GM18526 (cell line): ENCODE measurements at regions not wholly inside any gene's neighbourhood (a gene's known extent, or its start where the extent isn't known, plus 50 kb on each side); places are given as distances from the start of the nearest gene placed in this dataset.

Experiments
- POLR2A ChIP-seq: IDR thresholded peaks from 3 replicates; pipeline ENCODE4 v1.6.1; 2011; ENCODE audit not compliant: insufficient read length; ENCODE audit errors: extremely low read depth

DNA sequence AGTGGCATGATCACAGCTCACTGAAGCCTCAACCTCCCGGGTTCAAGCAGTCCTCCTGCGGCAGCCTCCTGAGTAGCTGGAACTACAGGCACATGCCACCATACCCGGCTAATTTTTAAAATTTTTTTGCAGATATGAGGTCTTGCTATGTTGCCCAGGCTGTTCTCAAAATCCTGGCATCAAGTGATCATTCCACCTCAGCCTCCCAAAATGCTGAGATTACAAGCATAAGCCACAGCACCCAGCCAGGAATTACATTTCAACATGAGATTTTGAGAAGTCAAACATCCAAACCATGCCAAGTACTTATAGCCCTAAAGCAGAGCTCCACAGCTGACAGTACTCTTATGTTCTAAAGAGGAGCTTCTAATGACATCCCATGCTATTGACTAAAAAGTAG lies 200.1 kb downstream of the FCRL5 start:
- no peak for TF ChIP-seq POLR2A

DNA sequence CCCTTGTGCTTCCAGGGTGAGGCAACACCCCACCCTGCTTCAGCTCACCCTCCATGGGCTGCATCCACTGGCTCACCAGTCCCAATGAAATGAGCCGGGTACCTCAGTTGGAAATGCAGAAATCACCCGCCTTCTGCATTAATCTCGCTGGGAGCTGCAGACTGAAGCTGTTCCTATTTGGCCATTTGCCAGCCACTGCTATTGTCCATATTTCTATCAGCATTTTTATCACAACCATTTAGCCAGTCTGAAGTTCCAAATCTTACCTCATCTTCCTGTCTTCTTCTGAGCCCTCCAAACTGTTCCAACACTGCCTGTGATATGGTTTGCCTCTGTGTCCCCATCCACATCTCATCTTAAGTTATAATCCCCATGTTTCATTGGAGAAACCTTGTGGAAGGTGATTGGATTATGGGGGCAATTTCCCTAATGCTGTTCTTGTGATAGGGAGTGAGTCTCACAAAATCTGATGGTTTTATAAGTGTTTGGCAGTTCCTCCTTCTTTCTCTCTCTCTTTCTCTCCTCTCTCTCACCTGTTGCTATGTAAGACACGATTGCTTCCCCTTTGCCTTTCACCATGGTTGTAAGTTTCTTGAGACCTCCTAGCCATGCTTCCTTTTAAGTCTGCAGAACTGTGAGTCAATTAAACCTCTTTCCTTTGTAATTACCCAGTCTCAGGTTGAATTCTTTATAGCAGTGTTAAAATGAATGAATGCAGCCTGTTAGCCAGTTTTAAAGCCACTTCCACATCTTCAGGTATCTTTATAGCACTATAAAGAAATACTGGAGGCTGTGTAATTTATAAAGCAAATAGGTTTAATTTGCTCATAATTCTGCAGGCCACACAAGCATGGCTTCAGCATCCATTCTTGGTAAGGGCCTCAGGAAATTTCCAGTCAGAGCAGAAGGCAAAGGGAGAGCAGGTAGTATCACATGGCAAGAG lies 203.5 kb downstream of the FCRL5 start:
- no peak for TF ChIP-seq POLR2A

DNA sequence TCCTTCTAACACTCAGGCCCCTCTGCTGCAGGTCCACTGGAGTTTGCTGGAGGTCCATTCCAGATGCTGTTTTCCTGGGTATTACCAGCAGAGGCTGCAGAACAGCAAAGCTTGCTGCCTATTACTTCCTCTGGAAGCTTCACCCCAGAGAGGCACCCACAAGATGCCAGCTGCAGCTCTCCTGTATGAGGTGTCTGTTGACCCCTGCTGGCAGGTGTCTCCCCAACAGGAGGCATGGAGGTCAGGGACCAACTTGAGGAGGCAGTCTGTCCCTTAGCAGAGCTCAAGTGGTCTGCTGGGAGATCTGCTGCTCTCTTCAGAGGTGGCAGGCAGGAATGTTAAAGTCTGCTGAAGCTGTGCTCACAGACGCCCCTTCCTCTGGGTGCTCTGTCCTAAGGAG lies 204.8 kb downstream of the FCRL5 start:
- no peak for TF ChIP-seq POLR2A

DNA sequence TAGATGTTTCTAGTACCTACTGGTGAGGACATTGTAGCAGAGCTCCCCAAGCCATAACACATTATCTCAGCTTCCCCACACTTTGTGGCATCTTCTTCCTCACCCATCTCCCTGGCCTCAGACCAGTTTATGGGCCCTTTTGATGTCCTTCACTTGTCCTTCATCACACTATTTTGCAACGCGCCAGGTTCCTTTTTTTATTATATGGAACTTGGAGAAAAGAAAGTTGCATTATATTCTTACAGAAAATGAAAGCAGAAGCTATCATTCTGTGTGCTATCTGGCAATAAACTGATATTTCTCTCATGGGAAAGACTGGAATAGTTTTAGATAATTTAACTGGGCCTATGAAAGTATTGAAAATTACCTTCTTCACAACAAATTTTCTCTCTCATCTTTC lies 196.9 kb upstream of the ETV3 start:
- TF ChIP-seq POLR2A = no peak

DNA sequence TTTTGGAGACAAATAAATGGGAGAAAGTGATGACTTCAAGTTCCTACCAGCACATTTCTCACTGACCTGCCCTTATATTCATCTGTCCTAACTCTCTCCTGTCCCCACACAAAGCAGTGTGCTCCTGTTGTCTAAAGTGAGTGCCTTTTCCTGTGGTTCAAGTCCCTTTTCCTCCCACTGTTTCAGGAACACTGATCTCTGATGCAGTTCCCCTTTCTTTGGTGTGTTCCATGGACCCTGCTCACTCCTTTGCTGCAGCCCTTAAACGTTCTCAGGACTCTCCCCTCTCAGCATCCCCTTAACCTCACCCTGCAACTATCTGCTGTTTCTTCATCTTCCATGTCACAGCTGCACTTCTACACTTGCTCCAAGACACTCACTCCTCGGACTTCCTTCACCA lies 195.8 kb upstream of the ETV3 start:
- no peak for TF ChIP-seq POLR2A

DNA sequence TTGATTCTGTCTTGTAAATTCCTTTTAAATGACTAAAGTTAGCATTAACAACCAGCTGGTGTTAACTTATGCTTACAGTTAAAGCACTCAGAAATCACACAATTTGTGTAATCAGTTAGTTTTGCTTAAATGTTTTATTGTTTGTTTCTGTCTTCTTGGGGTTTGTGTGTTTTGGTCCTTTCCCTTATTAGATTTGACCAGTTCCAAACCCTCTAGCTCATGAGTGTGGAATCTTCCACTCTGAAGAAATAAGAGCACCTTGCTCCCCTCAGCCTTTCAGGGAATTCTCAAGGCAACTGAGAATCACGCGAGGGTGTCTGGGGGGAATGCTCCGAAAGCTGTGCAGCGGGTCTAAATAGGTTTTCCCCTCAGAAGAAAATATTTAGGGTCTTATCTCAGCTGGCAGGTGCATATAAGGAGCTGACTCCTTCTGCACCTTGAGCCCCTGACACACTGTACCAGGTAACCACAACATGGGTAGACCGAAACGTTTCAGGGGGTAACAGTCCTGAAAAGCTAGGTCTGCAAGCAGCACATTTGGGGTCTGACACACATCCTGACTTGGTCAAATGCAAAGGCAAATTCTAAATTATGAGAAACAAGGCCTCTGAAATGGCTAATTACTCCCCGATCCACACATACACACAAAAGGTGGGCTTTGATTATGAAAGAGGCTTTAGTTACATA lies 188.1 kb upstream of the ETV3 start:
- no peak for TF ChIP-seq POLR2A

DNA sequence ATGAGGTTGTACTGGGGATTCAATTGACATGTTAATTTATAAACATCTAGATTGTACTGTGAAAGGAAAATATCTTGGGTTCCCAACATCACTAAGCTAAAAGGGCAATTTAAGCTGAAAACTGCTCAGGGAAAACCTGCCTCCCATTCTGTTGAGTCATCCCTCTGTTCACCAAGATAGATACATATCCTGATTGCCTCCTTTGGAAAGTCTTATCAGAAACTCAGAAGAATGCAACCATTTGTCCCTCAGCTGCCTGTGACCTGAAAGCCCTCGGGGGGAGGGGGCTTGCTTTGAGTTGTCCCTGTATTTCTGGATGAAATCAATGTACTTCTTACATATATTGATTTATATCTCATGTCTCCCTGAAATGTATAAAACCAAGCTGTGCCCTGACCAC lies 187.0 kb upstream of the ETV3 start:
- no peak for TF ChIP-seq POLR2A

DNA sequence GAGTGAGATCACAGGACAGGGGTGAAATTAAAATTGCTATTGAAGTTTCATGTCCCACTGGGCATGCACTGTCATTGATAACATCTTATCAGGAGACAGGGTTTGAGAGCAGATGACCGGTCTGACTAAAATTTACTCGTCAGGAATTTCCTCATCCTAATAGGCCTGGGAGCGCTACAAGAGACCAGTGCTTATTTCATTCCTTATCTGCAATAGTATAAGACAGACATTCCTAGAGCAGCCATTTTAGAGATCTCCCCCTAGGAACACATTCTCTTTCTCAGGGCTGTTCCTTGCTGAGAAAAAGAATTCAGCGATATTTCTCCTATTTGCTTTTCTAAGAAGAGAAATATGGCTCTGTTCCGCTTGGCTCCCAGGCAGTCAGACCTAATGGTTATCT lies 181.4 kb upstream of the ETV3 start:
- no peak for TF ChIP-seq POLR2A

DNA sequence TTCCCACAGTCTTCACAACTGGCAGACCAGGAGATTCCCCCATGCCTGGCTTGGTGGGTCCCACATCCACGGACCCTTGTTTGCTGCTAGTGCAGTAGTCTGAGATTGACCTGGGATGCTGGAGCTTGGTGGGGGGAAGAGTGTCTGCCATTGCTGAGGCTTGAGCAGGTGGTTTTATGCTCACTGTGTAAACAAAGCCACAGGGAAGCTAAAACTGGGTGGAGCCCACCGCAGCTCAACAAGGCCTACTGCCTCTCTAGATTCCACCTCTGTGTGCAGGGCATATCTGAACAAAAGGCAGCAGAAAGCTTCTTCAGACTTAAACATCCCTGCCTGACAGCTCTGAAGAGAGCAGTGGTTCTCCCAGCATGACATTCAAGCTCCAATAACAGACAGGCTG lies 177.3 kb upstream of the ETV3 start:
- no peak for TF ChIP-seq POLR2A

DNA sequence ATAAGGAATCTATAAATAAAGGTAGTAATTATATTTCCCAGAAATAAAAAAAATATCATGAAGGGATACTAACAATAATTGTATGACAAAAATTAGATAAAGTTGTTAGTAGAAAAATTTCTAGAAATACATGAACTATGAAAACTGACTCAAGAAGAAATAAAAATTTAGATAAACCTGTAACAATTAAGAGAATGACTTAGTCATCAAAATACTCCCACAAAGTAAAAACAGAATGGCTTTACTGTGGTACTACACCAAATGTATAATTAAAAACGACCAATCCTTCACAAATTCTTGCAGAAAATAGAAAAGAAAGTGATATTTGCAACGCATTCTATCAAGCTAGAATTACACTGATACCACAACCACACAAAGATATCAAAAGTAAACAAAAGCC lies 176.2 kb upstream of the ETV3 start:
- no peak for TF ChIP-seq POLR2A

DNA sequence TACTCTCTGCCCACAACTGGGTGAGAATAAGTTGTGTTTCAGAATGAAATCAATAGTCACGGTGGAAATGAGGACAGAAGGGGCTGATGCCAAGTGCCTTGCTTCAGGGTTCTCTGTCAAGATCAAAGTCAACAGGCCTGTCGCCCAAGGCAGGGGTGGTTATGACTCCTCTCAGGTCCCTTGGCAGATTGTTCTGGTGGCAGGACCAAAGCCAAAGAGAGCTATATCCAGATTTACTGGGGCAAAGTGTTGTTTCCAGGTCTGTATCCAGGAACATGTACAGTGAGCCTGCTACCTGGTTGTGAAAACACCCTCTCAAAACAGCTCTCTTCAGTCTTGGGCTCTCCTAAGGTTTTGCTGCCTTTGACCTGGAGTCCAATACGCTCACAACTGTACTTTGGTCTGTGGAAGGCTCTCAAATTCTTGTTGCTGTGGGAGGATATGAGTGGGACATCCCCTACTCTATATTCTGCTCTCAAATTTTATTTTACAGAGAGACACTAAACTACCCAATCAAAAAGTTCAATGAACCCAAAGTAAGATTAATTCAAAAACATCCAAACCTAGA lies 175.1 kb upstream of the ETV3 start:
- TF ChIP-seq POLR2A = no peak

DNA sequence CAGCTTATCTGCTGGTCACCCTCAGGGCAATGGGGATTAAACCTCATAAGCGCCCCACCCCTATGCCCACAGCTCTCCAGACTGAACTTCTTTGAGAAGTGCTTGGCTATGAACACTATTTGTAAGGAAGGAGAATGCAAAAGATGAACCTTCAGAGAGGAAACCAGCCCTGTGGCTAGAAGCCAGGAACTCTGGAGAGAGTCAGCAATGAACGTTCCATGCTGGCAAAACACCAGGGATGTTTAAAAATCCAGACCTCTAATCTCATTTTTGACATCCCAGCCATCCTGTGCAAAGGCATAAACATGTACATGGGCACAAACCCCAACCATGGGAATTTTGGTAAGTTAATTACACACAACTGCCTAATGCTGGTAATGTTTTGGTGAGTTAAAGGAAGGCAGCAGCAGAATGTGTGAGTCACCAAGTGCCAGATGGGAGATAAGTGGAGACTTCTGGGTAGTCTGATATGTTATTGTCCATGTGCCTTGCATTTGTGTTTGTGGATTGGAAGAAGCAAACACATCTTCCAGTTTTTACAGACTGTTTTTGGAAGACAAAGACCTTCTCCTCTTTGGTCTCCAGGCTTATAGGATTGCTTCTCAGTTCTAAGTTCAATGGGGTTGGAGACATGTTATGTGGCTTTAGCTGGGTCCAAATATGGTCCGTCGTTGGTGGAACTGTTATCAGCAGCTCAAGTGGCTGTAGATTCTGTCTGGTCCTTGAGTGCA lies 174.1 kb upstream of the ETV3 start:
- no peak for TF ChIP-seq POLR2A

DNA sequence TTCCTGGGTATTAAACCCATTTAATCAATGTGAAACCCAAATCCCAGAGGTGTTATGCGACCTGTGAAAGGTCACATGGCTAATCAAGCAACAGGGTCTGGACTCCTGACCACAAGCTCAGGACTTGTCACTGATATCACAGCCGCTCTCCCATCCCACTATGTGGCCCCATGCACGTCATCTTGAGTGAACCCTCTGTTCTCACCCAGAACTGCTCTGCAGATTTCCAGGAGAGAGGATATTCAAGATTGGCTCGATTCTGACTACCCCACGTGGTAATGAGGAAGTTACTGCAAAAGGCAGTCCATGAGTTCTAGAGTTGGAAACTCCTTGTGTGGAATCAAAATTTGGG lies 173.5 kb upstream of the ETV3 start:
- no peak for TF ChIP-seq POLR2A

DNA sequence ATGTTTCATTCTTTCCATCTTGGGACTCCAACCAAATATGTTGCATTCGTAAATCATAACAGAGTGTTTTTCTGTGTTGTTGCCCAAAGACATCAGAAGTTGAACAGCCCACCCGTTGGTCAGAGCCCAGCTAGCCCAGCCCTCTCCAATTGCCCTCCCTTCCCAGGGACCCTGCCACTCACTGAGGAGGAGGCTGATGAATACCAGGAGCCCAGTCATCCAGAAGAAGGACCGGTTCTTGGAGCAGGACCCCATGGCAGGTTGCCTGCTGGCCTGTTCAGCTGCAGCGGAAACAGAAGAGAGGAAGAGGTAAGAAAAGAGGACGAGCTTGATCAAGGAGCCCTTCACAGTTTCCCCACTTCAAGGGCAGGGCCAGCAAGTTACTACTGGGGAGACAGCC lies 172.2 kb upstream of the ETV3 start:
- TF ChIP-seq POLR2A = no peak

DNA sequence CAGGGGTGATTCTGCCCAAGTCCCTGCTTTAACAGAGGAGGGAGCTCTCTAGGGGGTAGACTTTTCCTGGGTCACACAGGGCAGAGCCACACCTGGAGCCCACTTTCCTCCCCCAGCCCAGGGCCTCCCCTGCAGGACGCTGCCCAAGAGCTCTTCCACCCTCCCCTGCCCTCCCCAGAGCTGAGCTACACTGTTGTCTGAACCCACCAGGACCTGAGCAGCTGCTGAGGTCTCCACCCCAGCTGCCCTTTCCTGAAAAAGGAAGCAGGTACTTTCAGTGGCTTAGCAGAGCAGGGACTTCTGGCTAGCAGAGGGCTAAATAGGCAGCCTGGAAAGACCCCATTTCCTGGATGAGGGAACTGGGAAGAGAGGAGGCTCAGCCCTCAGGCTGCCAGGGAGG lies 169.3 kb upstream of the ETV3 start:
- no peak for TF ChIP-seq POLR2A

DNA sequence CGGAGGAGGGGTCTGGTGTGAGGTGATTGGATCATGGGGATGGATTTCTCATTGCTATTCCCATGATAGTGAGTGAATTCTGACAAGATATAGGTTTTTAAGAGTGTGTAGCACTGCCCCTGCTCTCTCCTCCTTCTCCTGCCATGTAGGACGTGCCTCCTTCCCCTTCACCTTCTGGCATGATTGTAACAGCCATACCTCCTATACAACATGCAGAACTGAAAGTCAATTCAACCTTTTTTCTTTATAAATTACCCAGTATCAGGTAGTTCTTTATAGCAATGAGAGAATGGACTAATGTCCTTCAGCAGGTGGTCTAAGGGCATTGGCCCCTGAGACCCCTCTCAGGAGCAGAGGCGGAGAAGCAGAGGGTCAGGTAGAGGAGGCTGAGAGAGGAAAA lies 168.7 kb upstream of the ETV3 start:
- no peak for TF ChIP-seq POLR2A
